GM10266 (cell line): ENCODE measurements at regions not wholly inside any gene's neighbourhood (a gene's known extent, or its start where the extent isn't known, plus 50 kb on each side); places are given as distances from the start of the nearest gene placed in this dataset.

Experiments
- DNase-seq: peaks from one replicate; pipeline ENCODE4 v3.0.0; 2012; ENCODE audit errors: extremely low spot score
- CTCF ChIP-seq: IDR thresholded peaks from 2 replicates; pipeline ENCODE4 v1.5.1; 2012; ENCODE audit warnings: mild to moderate bottlenecking, low read depth; ENCODE audit not compliant: control insufficient read depth, insufficient read depth; ENCODE audit errors: missing control alignments

DNA sequence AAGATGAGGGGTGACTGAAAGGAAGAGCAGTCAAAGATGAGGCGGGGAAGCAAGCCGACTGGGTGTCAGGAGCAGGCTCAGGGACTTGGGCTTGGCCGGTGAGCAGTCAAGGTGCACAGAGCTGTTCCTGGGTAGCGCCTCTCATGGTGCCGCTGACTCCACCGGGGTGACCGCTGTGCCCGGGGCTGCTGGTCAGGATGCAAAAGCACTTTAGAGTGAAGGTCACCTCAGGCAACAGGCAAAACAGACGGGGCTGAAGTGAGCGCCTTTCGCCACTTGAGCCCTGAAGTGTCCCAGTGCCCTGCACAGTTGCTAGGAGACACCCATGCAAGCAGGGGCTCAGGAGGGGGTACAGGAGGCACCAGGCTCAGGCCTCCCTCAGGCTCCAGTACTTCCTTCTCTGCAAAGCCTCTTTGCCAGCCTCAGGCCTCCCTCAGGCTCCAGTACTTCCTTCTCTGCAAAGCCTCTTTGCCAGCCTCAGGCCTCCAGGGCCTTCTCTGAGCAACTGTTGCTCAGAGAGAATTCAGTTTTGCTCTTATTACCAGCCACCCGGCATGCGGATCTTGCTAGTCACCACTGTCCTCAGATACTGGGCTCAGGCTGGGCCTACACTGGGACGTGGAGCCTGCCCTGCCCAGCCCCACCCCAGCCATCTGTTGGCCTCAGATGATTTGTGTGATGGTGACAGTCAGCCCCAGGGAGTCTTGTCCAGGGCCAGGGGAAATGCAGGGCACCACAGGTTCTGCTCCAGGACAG lies 99.7 kb upstream of the IRF2BP2 start:
- no peak for DNase-seq
- no peak for TF ChIP-seq CTCF

GRCh38 chr1:234708700-234709395 lies 98.9 kb upstream of the IRF2BP2 start:
- no peak for DNase-seq
- TF ChIP-seq CTCF = no peak

DNA sequence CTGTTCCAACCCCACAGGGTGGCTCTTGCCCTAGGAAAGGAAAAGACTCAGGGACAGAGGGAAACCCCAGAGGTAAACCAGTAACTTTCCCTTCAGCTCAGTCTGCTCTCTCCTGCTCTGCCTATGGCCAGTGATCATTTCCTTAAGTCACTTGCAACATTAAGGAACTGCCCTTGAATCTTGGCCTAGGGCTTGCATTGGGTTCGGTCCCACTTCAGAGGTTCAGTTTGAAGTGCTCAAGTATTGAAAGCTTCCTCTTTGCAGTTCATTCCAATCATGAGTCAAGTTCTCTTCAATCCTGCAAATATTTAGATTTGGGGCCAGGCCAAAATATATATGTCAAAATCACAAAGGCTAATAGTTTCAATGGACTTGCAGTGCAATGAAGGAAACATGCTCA lies 97.7 kb upstream of the IRF2BP2 start:
- TF ChIP-seq CTCF = no peak
- no peak for DNase-seq

DNA sequence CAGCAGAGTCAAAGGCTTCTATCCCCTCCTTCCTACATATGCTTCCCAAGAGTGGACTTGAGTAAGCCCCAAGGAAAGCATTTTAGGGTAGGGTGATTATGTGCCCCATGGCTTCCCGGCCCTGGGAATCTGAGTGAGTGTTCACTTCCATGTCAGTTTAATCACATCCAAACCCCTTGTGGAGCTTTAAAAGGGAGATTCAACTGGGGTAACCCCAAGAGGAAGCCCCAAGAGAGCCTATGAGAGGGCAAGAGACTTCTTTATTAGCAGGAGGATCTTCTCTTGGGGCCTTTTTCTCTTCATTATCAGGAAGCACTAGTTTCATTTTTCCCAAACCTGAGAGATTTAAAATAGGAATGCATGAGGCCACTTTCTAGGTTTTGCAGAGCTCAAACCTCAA lies 97.0 kb upstream of the IRF2BP2 start:
- no peak for DNase-seq
- TF ChIP-seq CTCF = no peak

- no peak for TF ChIP-seq CTCF
- DNase-seq = no peak
These were observed 96.2 kb upstream of the IRF2BP2 start for GRCh38 chr1:234706199-234706598.

DNA sequence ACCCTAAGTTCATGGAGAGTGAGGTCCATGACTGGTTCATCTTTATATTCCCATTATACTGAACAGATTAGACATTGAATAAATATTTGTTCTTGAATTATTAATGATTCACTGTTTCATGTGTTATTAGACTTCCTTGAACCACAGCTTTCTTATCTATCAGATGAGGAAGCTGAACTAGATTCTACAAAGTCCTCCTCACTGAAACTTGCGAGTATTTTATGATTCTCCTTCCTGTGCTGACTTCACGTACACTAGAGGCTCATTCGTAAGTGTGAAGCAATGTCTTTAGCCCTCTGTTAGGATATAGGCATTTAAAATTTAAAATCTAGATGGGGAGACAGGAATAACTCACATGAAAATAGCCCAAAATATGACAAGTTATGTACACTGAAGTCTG lies 95.6 kb upstream of the IRF2BP2 start:
- no peak for TF ChIP-seq CTCF
- no peak for DNase-seq
